Ovary (tissue), 3 donors: ENCODE measurements at regions not wholly inside any gene's neighbourhood (a gene's known extent, or its start where the extent isn't known, plus 50 kb on each side); places are given as distances from the start of the nearest gene placed in this dataset.

Experiments used
- CTCF ChIP-seq, 3 donors: fragments of 450-650 bp in 2 of 3; fragments of 200-600 bp in 1 of 3; IDR thresholded peaks; one replicate each; pipeline versions ENCODE4 v1.5.1 to v1.8.0; 2016 to 2022; ENCODE audit warnings: antibody characterized with exemption in 3 of 3, mild to moderate bottlenecking in 1 of 3
- POLR2A ChIP-seq: fragments of 450-650 bp; IDR thresholded peaks from one replicate; pipeline ENCODE4 v1.6.1; 2017; ENCODE audit warnings: antibody characterized with exemption, mild to moderate bottlenecking, moderate library complexity
- donor health status: DM: no; HTN: no; CAD: no.

- TF ChIP-seq POLR2A: no peak
- no peak for TF ChIP-seq CTCF (IDR thresholded peaks at IDR 0.05)
Measured at GRCh38 chr2:8527031-8527430, 154.8 kb upstream of the ID2 start.
